Suprapubic skin (tissue), 4 donors: ENCODE measurements at regions not wholly inside any gene's neighbourhood (a gene's known extent, or its start where the extent isn't known, plus 50 kb on each side); places are given as distances from the start of the nearest gene placed in this dataset.
A peak's percentile ranks its signal among the peaks of the same experiment; 100 is the strongest.

ENCODE experiments used
- DNase-seq, 2 donors: peaks; one replicate each; pipeline ENCODE4 v3.0.0-alpha.2; 2019; ENCODE audit warnings: low spot score in 2 of 2
- H3K27ac ChIP-seq: fragments of 200-600 bp; sonication (generic); one replicate; pipeline ENCODE4 v1.5.1; 2019
- H3K27me3 ChIP-seq: fragments of 200-600 bp; sonication (generic); one replicate; pipeline ENCODE4 v1.5.1; 2019
- H3K36me3 ChIP-seq: fragments of 200-600 bp; sonication (generic); one replicate; pipeline ENCODE4 v1.5.1; 2019
- H3K4me1 ChIP-seq: fragments of 200-600 bp; sonication (generic); one replicate; pipeline ENCODE4 v1.5.1; 2019
- H3K4me3 ChIP-seq: fragments of 200-600 bp; sonication (generic); one replicate; pipeline ENCODE4 v1.5.1; 2019; ENCODE audit warnings: mild to moderate bottlenecking
- H3K9me3 ChIP-seq: fragments of 200-600 bp; sonication (generic); one replicate; pipeline ENCODE4 v1.5.1; 2019
- EP300 ChIP-seq: sonication (generic); formaldehyde crosslinking; IDR thresholded peaks from one replicate; pipeline ENCODE4 v1.6.1; 2017; ENCODE audit warnings: antibody characterized with exemption
- POLR2A ChIP-seq, 2 donors: fragments of 450-650 bp; IDR thresholded peaks; one replicate each; pipeline ENCODE4 v1.6.1; 2017; ENCODE audit warnings: antibody characterized with exemption in 2 of 2, mild to moderate bottlenecking in 2 of 2, moderate library complexity in 2 of 2
- POLR2AphosphoS5 ChIP-seq, 3 donors: sonication (generic); formaldehyde crosslinking; IDR thresholded peaks; one replicate each; pipeline ENCODE4 v1.6.1; 2017; ENCODE audit warnings: antibody characterized with exemption in 3 of 3
- WGBS: methylation state at CpG from one replicate; pipeline ENCODE4 v1.1.5; 2018; 5-methylcytosine and 5-hydroxymethylcytosine counted together
- TF ChIP-seq, protein P1 (sequence below), 2 donors: fragments of 200-600 bp in 1 of 2; fragments of 450-650 bp in 1 of 2; sonication (generic) in 1 of 2; IDR thresholded peaks; one replicate each; pipeline ENCODE4 v1.5.1; 2016 to 2019; ENCODE audit warnings: antibody characterized with exemption in 2 of 2, mild to moderate bottlenecking in 1 of 2, moderate library complexity in 1 of 2

DNA sequence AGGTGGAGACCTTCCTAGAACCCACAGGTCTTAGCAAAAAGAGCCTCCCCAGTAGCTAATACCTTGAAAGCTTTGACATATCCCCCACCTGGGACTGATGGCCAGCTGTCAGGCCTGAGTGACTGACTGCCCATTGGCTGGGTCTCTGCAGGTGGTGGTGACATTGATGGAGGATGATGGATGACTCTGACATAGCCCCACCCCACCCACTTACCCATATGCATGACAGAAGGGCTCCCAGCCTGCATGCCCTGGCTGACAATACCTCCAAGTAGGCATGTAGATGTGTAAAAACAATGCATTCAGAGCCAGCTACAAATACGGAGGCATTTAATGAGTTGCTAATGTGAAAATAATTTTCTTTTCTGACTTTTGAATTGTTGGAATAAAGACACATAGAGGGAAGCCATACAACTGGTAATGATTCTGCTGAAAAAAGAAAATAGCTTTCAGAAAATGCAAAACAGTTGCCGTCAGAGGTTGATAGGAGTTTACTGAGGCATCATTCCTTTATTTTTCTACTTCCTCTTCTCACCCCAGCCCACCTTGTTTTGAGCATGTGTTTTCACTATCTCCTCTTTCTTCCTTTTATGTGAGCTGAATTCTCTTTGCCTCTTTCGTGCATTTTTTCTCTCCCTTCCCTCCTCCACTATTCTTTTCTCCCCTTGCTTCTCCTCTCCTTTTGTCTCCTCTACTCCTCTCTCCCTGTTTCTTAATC is 70.6 kb downstream of the OLIG3 start:
- no peaks in the 10 kb centered on the region for H3K36me3 ChIP-seq
- peaks cover 4% of the 10 kb centered on the region for H3K27me3 ChIP-seq
- H3K27ac ChIP-seq: no peak overlapping the region
- H3K4me1 ChIP-seq: peaks cover 5% of the 10 kb centered on the region
- no peak for DNase-seq
- WGBS: 52% methylated on average over 3 of the region's 3 CpGs
- TF ChIP-seq POLR2AphosphoS5 (IDR thresholded peaks at IDR 0.05) (no peak), EP300 (no peak), POLR2A (IDR thresholded peaks at IDR 0.05) (no peak)
- TF ChIP-seq, protein P1, sequence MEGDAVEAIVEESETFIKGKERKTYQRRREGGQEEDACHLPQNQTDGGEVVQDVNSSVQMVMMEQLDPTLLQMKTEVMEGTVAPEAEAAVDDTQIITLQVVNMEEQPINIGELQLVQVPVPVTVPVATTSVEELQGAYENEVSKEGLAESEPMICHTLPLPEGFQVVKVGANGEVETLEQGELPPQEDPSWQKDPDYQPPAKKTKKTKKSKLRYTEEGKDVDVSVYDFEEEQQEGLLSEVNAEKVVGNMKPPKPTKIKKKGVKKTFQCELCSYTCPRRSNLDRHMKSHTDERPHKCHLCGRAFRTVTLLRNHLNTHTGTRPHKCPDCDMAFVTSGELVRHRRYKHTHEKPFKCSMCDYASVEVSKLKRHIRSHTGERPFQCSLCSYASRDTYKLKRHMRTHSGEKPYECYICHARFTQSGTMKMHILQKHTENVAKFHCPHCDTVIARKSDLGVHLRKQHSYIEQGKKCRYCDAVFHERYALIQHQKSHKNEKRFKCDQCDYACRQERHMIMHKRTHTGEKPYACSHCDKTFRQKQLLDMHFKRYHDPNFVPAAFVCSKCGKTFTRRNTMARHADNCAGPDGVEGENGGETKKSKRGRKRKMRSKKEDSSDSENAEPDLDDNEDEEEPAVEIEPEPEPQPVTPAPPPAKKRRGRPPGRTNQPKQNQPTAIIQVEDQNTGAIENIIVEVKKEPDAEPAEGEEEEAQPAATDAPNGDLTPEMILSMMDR (IDR thresholded peaks at IDR 0.05): no peak
- no peak overlapping the region for H3K4me3 ChIP-seq
- no peaks in the 10 kb centered on the region for H3K9me3 ChIP-seq

DNA sequence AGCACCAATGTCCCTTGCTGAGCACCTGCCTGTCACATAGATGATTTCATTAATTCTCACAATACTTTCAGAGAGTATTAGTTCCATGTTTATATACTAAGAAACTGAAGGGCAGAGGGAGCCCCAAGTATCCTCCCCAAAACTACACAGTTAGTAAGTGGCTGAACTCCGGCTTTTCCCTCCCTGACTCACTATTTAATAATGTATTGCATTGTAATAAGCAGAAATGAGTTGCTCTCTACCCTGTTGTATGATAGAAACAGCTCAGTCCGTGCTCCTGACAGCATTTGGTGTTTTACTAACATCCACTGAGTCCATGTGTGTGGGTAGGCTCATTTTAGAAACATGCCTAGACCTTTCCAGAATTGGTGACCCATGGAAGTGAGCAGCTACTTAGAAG is 76.8 kb downstream of the OLIG3 start:
- peaks cover 17% of the 10 kb centered on the region for H3K4me1 ChIP-seq
- no peak overlapping the region for H3K27ac ChIP-seq
- 84% methylated on average over 2 of the region's 2 CpGs for WGBS
- peaks cover 11% of the 10 kb centered on the region for H3K27me3 ChIP-seq
- no peak for TF ChIP-seq POLR2A (IDR thresholded peaks at IDR 0.05)
- no peak for TF ChIP-seq POLR2AphosphoS5 (IDR thresholded peaks at IDR 0.05)
- no peak for TF ChIP-seq EP300
- TF ChIP-seq, protein P1 (IDR thresholded peaks at IDR 0.05): no peak
- no peaks in the 10 kb centered on the region for H3K36me3 ChIP-seq
- DNase-seq: no peak
- H3K4me3 ChIP-seq: no peak overlapping the region
- H3K9me3 ChIP-seq: no peaks in the 10 kb centered on the region

DNA sequence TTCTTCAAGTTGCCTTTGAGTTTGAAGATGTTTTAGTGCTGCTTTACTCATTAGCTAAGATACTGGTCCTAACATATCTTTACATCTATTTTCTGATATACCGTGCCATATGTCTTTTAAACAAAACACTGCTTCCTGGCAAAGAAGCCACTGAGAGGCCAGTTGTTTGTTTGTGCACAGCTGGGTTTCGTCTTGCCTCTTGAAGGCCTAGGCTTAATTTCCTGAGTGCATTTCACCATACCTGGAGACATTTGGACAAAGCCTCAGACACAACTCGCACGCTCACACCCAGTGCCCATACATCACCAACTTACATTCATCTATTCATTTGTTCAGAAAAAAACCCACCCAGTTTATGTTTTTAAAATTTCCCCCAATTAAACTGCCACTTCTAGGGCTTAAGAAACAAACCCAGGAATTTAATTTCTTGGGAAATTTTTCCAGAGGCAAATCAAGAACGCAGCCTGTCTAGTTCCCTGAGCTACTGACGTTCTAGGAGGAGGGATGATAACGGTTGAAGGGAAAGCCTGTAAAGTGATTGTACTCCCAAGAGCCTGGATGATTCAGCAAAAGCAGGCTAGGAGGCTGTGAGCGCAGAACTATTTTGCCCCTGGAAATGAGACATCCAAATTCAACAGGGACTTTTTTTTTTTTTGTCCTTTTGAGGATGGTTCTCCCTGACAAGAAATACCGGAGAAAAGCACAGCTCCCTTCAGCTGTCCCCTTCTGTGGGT is 77.7 kb downstream of the OLIG3 start:
- Histone ChIP-seq H3K4me1 (peaks cover 17% of the 10 kb centered on the region), H3K4me3 (no peak overlapping the region), H3K36me3 (no peaks in the 10 kb centered on the region), H3K27ac (no peak overlapping the region), H3K9me3 (no peaks in the 10 kb centered on the region), H3K27me3 (peaks cover 11% of the 10 kb centered on the region)
- 71% methylated on average over 9 of the region's 9 CpGs for WGBS
- TF ChIP-seq, protein P1 (IDR thresholded peaks at IDR 0.05): no peak
- TF ChIP-seq POLR2A (IDR thresholded peaks at IDR 0.05) (no peak), POLR2AphosphoS5 (IDR thresholded peaks at IDR 0.05) (no peak), EP300 (no peak)
- DNase-seq: no peak

DNA sequence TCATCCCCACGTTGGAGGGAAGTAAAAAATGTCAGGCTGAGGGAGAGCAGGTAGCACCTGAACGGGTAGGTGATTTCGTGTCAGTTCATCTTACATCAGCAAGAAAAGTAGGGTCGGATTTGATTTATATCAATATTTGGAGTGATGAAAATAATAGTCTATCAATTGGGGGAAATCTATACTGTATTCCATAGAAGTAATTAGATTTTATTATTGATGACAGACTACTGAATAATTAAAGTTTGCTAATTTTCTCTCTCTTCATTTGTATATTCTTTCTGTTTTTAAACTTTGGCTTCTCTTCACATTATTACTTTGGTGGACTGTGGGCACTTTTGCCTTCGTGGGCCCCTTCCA is 78.4 kb downstream of the OLIG3 start:
- Histone ChIP-seq H3K27me3 (peaks cover 11% of the 10 kb centered on the region), H3K9me3 (no peaks in the 10 kb centered on the region), H3K4me3 (peak overlapping the region; percentile 48), H3K27ac (no peak overlapping the region), H3K36me3 (no peaks in the 10 kb centered on the region), H3K4me1 (peaks cover 17% of the 10 kb centered on the region)
- WGBS: 55% methylated on average over 5 of the region's 5 CpGs
- no peak for DNase-seq
- no peak for TF ChIP-seq POLR2AphosphoS5 (IDR thresholded peaks at IDR 0.05)
- TF ChIP-seq EP300: no peak
- TF ChIP-seq, protein P1 (IDR thresholded peaks at IDR 0.05): no peak
- TF ChIP-seq POLR2A (IDR thresholded peaks at IDR 0.05): no peak

DNA sequence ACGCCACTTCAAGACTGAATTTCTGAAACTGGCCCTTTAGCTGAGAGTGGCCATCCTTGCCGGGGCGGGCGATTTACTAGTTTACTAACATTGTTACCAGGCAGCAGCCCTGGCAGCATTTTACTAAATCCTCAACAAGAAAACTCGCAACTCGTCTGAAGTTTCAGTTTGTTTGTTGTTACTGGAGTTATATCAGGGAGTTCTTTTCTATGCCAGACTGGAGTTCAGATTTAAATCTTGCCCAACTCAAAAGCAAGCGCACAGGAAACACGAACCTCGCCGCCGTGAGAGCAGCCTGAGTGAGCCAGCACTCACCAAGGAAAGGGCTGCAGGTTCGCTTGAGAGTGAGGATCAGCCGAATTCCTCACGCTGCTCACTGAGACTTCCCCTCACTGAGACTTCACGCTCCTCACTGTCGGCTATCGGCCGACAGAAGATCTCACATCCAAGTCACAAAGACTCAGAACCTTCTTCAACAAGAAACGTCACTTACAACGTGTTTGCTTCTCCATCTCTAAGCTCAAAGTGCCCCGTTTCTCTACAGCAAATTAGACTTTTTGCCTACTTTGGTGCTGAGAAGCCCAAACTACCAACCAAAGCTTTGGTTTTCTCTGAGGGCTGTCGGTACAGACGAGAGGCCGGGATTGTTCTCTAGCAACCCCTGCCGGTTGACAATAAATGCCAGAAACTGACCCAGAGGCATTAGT is 78.9 kb downstream of the OLIG3 start:
- WGBS: 19% methylated on average over 25 of the region's 25 CpGs
- no peaks in the 10 kb centered on the region for H3K36me3 ChIP-seq
- H3K4me1 ChIP-seq: peaks cover 17% of the 10 kb centered on the region
- H3K4me3 ChIP-seq: peak overlapping the region; percentile 48
- no peak for TF ChIP-seq POLR2AphosphoS5 (IDR thresholded peaks at IDR 0.05)
- TF ChIP-seq, protein P1 (IDR thresholded peaks at IDR 0.05): peak; percentile 2 to 39
- no peaks in the 10 kb centered on the region for H3K9me3 ChIP-seq
- peak overlapping the region; percentile 23 for H3K27ac ChIP-seq
- peaks cover 11% of the 10 kb centered on the region for H3K27me3 ChIP-seq
- no peak for DNase-seq
